Astrocyte of the spinal cord (primary cell): ENCODE measurements at regions not wholly inside any gene's neighbourhood (a gene's known extent, or its start where the extent isn't known, plus 50 kb on each side); places are given as distances from the start of the nearest gene placed in this dataset.
"Not testable (repeated sequence)": the region's sequence is repeated elsewhere in the genome, so short reads cannot be mapped to it uniquely, and the experiment has no call there.

Experiments used
- DNase-seq: peaks from one replicate; pipeline ENCODE4 v3.0.0; 2011; ENCODE audit warnings: low read depth, low spot score
- H3K4me3 ChIP-seq: 2 replicates; pipeline ENCODE4 v1.5.1; 2011; ENCODE audit warnings: low read depth, mild to moderate bottlenecking, low read length, moderate library complexity
- CTCF ChIP-seq: IDR thresholded peaks from 2 replicates; pipeline ENCODE4 v1.5.1; 2012; ENCODE audit warnings: low read depth, mild to moderate bottlenecking, low read length, inconsistent platforms
- in situ Hi-C: cut with HindIII; loops from 2 replicates; pipeline ENCODE4 v1.10.0; 2017; ENCODE audit warnings: low sequenced_read_pairs

DNA sequence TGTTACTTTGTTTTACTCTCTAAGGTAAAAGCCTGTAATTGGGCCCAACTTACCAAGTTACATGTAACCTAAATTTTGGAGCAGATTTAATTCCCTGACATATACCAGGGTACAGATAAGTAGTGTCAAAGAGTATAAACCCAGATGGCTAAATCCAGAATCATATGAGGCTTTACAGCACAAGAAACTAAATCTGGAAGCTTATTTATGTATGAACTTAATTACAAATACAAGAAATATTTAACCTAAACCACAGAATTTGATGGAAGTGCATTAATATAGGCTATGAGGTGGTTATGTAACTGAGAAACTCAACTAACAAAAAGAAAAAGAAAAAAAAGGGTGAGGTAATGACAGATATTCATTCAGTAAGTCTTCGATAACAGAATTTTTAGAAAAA, 930.2 kb upstream of the ALCAM start:
- peak; percentile 39 for DNase-seq

GRCh38 chr3:104437131-104437750, 929.5 kb upstream of the ALCAM start:
- TF ChIP-seq CTCF = no peak
- no peak overlapping the region for H3K4me3 ChIP-seq
- in situ Hi-C loops = no loop called here
- DNase-seq = peak; percentile 85

More for the DNA sequence above, 930.2 kb upstream of the ALCAM start:
- in situ Hi-C loops = no loop called here
- H3K4me3 ChIP-seq = no peak overlapping the region
- TF ChIP-seq CTCF = no peak

DNA sequence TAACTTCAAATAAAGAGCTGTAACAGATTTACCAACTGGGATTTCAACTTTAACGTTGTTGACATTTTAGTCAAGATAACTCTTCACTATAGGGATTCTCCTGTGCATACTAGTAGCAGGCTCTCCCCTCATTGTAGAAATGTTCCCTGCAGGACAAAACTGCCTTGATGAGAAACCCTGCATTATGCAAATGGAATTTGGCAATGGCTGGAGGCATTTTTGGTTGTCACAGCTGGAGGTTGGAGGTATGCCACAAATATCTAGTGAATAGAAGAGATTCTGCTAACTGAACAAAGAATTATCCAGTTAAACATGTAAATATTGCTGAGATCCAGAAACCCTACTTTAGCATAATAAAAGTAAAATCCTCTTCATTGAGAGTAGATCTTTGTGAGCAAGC, 928.8 kb upstream of the ALCAM start:
- DNase-seq = peak; percentile 88
- TF ChIP-seq CTCF = no peak
- in situ Hi-C loops = no loop called here
- H3K4me3 ChIP-seq = no peak overlapping the region

GRCh38 chr3:104438706-104439105, 928.0 kb upstream of the ALCAM start:
- no peak for DNase-seq
- in situ Hi-C loops = no loop called here
- H3K4me3 ChIP-seq = no peak overlapping the region
- no peak for TF ChIP-seq CTCF

DNA sequence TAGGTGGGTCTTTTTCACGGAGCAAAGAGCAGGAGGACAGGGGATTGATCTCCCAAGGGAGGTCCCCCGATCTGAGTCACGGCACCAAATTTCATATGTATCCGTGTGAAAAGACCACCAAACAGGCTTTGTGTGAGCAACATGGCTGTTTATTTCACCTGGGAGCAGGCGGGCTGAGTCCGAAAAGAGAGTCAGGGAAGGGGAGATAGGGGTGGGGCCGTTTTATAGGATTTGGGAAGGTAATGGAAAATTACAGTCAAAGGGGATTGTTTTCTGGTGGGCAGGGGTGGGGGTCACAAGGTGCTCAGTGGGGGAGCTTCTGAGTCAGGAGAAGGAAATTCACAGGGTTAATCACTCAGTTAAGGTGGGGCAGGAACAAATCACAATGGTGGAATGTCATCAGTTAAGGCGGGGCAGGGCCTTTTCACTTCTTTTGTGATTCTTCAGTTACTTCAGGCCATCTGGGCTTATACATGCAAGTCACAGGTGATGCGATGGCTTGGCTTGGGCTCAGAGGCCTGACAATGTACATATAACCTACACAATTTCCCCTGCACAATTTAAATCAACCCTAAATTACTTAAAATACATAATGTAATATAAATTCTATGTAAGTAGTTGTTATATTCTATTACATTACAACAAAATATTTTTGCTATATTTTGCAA, 921.3 kb upstream of the ALCAM start:
- H3K4me3 ChIP-seq = not testable (repeated sequence)

GRCh38 chr3:104447681-104448080, 919.0 kb upstream of the ALCAM start:
- TF ChIP-seq CTCF = no peak
- in situ Hi-C loops = no loop called here
- DNase-seq = no peak
- H3K4me3 ChIP-seq = no peak overlapping the region

More for the DNA sequence above, 921.3 kb upstream of the ALCAM start:
- DNase-seq, in situ Hi-C loops: not testable (repeated sequence)

GRCh38 chr3:104452697-104453096, 914.0 kb upstream of the ALCAM start:
- H3K4me3 ChIP-seq = no peak overlapping the region
- in situ Hi-C loops = no loop called here
- TF ChIP-seq CTCF = no peak
- DNase-seq = no peak
